WTC11 (cell line): ENCODE measurements at regions not wholly inside any gene's neighbourhood (a gene's known extent, or its start where the extent isn't known, plus 50 kb on each side); places are given as distances from the start of the nearest gene placed in this dataset.

ENCODE experiments used
- ATAC-seq: fragments of 200-7000 bp; cut with Tn5 transposase; 2 replicates; pipeline ENCODE4 v1.10.0; 2021; ENCODE audit warnings: mild to moderate bottlenecking, moderate library complexity
- CTCF ChIA-PET: fragments of 300-600 bp; sonication (Branson Sonifier 250); formaldehyde crosslinking; loops from one replicate; lab custom pipeline; 2021; ENCODE audit warnings: antibody characterized with exemption; lab: Charles Lee
- POLR2A ChIA-PET: fragments of 350-600 bp; sonication (Branson Sonifier 250); formaldehyde crosslinking; loops from one replicate; lab custom pipeline; 2021; ENCODE audit warnings: antibody characterized with exemption; lab: Charles Lee
- DNase-seq: peaks from one replicate; pipeline ENCODE4 v3.0.0; 2021; ENCODE audit warnings: low spot score
- H3K27ac Mint-ChIP-seq: 2 replicates; pipeline ENCODE4 v1.8.0; 2021; ENCODE audit warnings: mixed read lengths
- H3K27me3 Mint-ChIP-seq: 2 replicates; pipeline ENCODE4 v1.8.0; 2021; ENCODE audit warnings: low read depth, mild to moderate bottlenecking, moderate library complexity, mixed read lengths
- H3K36me3 Mint-ChIP-seq: 2 replicates; pipeline ENCODE4 v1.8.0; 2021; ENCODE audit warnings: mixed read lengths
- H3K4me1 Mint-ChIP-seq: 2 replicates; pipeline ENCODE4 v1.8.0; 2022; ENCODE audit warnings: mixed read lengths
- H3K4me3 Mint-ChIP-seq: 2 replicates; pipeline ENCODE4 v1.8.0; 2021; ENCODE audit warnings: mild to moderate bottlenecking, moderate library complexity, mixed read lengths
- H3K9me3 Mint-ChIP-seq: 2 replicates; pipeline ENCODE4 v1.8.0; 2021; ENCODE audit warnings: mixed read lengths
- AR ChIP-seq: fragments of 250-450 bp; sonication (Bioruptor Pico); IDR thresholded peaks from 2 replicates; pipeline ENCODE4 v1.9.0; 2021; ENCODE audit warnings: mild to moderate bottlenecking
- ATF2 ChIP-seq: sonication (generic); formaldehyde crosslinking; IDR thresholded peaks from 2 replicates; pipeline ENCODE4 v1.8.1; 2022; ENCODE audit warnings: low read depth, missing genetic modification reagents, borderline replicate concordance
- CBFB ChIP-seq: sonication (generic); formaldehyde crosslinking; IDR thresholded peaks from 2 replicates; pipeline ENCODE4 v1.8.1; 2022; ENCODE audit warnings: mild to moderate bottlenecking, low read depth, missing genetic modification reagents
- CREM ChIP-seq: sonication (generic); formaldehyde crosslinking; IDR thresholded peaks from 2 replicates; pipeline ENCODE4 v1.8.1; 2022; ENCODE audit warnings: mild to moderate bottlenecking, missing genetic modification reagents, moderate library complexity
- ERG ChIP-seq: fragments of 250-450 bp; sonication (Bioruptor Pico); IDR thresholded peaks from 2 replicates; pipeline ENCODE4 v1.8.0; 2021; ENCODE audit warnings: mild to moderate bottlenecking
- IRF1 ChIP-seq: sonication (generic); formaldehyde crosslinking; IDR thresholded peaks from 2 replicates; pipeline ENCODE4 v1.8.0; 2023; ENCODE audit warnings: missing genetic modification reagents
- JUN ChIP-seq: sonication (generic); formaldehyde crosslinking; IDR thresholded peaks from 2 replicates; pipeline ENCODE4 v1.8.0; 2023; ENCODE audit warnings: mild to moderate bottlenecking, missing genetic modification reagents
- MAX ChIP-seq: sonication (generic); formaldehyde crosslinking; IDR thresholded peaks from 2 replicates; pipeline ENCODE4 v1.8.0; 2022; ENCODE audit warnings: mild to moderate bottlenecking, missing genetic modification reagents
- NFYB ChIP-seq: sonication (generic); formaldehyde crosslinking; conservative IDR thresholded peaks from 2 replicates; pipeline ENCODE4 v1.8.0; 2022; ENCODE audit warnings: low read depth, missing genetic modification reagents
- NR2C2 ChIP-seq: sonication (generic); formaldehyde crosslinking; IDR thresholded peaks from 2 replicates; pipeline ENCODE4 v1.8.0; 2022; ENCODE audit warnings: mild to moderate bottlenecking, missing genetic modification reagents
- TEAD1 ChIP-seq: sonication (generic); formaldehyde crosslinking; IDR thresholded peaks from 2 replicates; pipeline ENCODE4 v1.8.0; 2022; ENCODE audit warnings: mild to moderate bottlenecking, missing genetic modification reagents
- ZBTB21 ChIP-seq: sonication (generic); formaldehyde crosslinking; IDR thresholded peaks from 2 replicates; pipeline ENCODE4 v1.8.1; 2023; ENCODE audit warnings: mild to moderate bottlenecking, missing genetic modification reagents, borderline replicate concordance
- ZBTB43 ChIP-seq: sonication (generic); formaldehyde crosslinking; IDR thresholded peaks from 2 replicates; pipeline ENCODE4 v1.8.1; 2023; ENCODE audit warnings: mild to moderate bottlenecking, missing genetic modification reagents
- ZNF396 ChIP-seq: fragments of 250-450 bp; sonication (Bioruptor Pico); IDR thresholded peaks from 2 replicates; pipeline ENCODE4 v1.8.0; 2021; ENCODE audit warnings: mild to moderate bottlenecking, moderate library complexity, borderline replicate concordance
- ZNF532 ChIP-seq: fragments of 250-450 bp; sonication (Bioruptor Pico); IDR thresholded peaks from 2 replicates; pipeline ENCODE4 v1.9.0; 2021; ENCODE audit warnings: mild to moderate bottlenecking, borderline replicate concordance
- ZSCAN18 ChIP-seq: fragments of 250-450 bp; sonication (Bioruptor Pico); IDR thresholded peaks from 2 replicates; pipeline ENCODE4 v2.1.2; 2022; ENCODE audit warnings: mild to moderate bottlenecking, moderate library complexity

- ATAC-seq (no peak), DNase-seq (no peak)
- ChIA-PET CTCF (no interaction called here), POLR2A (no interaction called here)
- peaks cover 18% of the 10 kb centered on the region for H3K4me1 Mint-ChIP-seq
- peaks cover 4% of the 10 kb centered on the region for H3K27me3 Mint-ChIP-seq
- H3K27ac Mint-ChIP-seq = no peak overlapping the region
- H3K9me3 Mint-ChIP-seq = 0 out of 2 replicates have a peak, but pooled peaks cover 3% of the 10 kb centered on the region
- TF ChIP-seq IRF1 (CRISPR knock-in tag) (no peak), ERG (no peak), NFYB (no peak), ZSCAN18 (CRISPR knock-in tag) (no peak), MAX (no peak), ZNF532 (CRISPR knock-in tag) (no peak), CBFB (CRISPR knock-in tag) (no peak), JUN (CRISPR knock-in tag) (no peak), AR (CRISPR knock-in tag) (no peak), NR2C2 (CRISPR knock-in tag) (no peak), ZBTB21 (no peak), ZNF396 (no peak), ATF2 (no peak), ZBTB43 (CRISPR knock-in tag) (no peak), TEAD1 (CRISPR knock-in tag) (no peak), CREM (CRISPR knock-in tag) (no peak)
- no peaks in the 10 kb centered on the region for H3K36me3 Mint-ChIP-seq
- no peak overlapping the region for H3K4me3 Mint-ChIP-seq
Measured at GRCh38 chr18:5768454-5768853, 126.9 kb downstream of the TMEM200C start.
